Epidermal melanocyte (primary cell): ENCODE measurements at regions not wholly inside any gene's neighbourhood (a gene's known extent, or its start where the extent isn't known, plus 50 kb on each side); places are given as distances from the start of the nearest gene placed in this dataset.
A peak's percentile ranks its signal among the peaks of the same experiment; 100 is the strongest.
"Not testable (repeated sequence)": the region's sequence is repeated elsewhere in the genome, so short reads cannot be mapped to it uniquely, and the experiment has no call there.

ENCODE experiments used
- DNase-seq: peaks from one replicate; pipeline ENCODE4 v3.0.0; 2011; ENCODE audit warnings: low spot score; ENCODE audit not compliant: insufficient read length

GRCh38 chr6:140485740-140486449 lies 1111.4 kb upstream of the CITED2 start:
- DNase-seq, result no peak

GRCh38 chr6:140480852-140481251 lies 1106.4 kb upstream of the CITED2 start:
- no peak for DNase-seq

GRCh38 chr6:140478631-140479030 lies 1104.2 kb upstream of the CITED2 start:
- no peak for DNase-seq

- no peak for DNase-seq
Observed at GRCh38 chr6:140475086-140475485, 1100.6 kb upstream of the CITED2 start.

- no peak for DNase-seq
Observed at GRCh38 chr6:140464720-140465119, 1090.3 kb upstream of the CITED2 start.

- DNase-seq, result no peak
Observed at GRCh38 chr6:140463312-140463710, 1088.9 kb upstream of the CITED2 start.

- DNase-seq, result no peak
Observed at GRCh38 chr6:140462453-140463311, 1088.2 kb upstream of the CITED2 start.

GRCh38 chr6:140462076-140462452 lies 1087.6 kb upstream of the CITED2 start:
- DNase-seq, result no peak

- no peak for DNase-seq
Observed at GRCh38 chr6:140460267-140460666, 1085.8 kb upstream of the CITED2 start.

- no peak for DNase-seq
Observed at GRCh38 chr6:140459209-140459608, 1084.8 kb upstream of the CITED2 start.

GRCh38 chr6:140446241-140446640 lies 1071.8 kb upstream of the CITED2 start:
- no peak for DNase-seq

GRCh38 chr6:140445474-140446004 lies 1071.1 kb upstream of the CITED2 start:
- no peak for DNase-seq

GRCh38 chr6:140443112-140443511 lies 1068.7 kb upstream of the CITED2 start:
- not testable (repeated sequence) for DNase-seq

GRCh38 chr6:140441256-140441655 lies 1066.8 kb upstream of the CITED2 start:
- DNase-seq, result no peak

GRCh38 chr6:140440223-140440835 lies 1065.9 kb upstream of the CITED2 start:
- DNase-seq, result no peak

GRCh38 chr6:140438346-140438735 lies 1063.9 kb upstream of the CITED2 start:
- DNase-seq, result no peak

- DNase-seq, result no peak
Observed at GRCh38 chr6:140437619-140438345, 1063.3 kb upstream of the CITED2 start.

GRCh38 chr6:140436023-140436811 lies 1061.8 kb upstream of the CITED2 start:
- DNase-seq, result peak; percentile 19

- no peak for DNase-seq
Observed at GRCh38 chr6:140434761-140435160, 1060.3 kb upstream of the CITED2 start.

- no peak for DNase-seq
Observed at GRCh38 chr6:140433072-140433471, 1058.6 kb upstream of the CITED2 start.

GRCh38 chr6:140427842-140428241 lies 1053.4 kb upstream of the CITED2 start:
- no peak for DNase-seq
